Tibial artery (tissue), 4 donors: ENCODE measurements at regions not wholly inside any gene's neighbourhood (a gene's known extent, or its start where the extent isn't known, plus 50 kb on each side); places are given as distances from the start of the nearest gene placed in this dataset.

Source experiments
- DNase-seq, 2 donors: peaks; one replicate each; pipeline ENCODE4 v3.0.0-alpha.2; 2019
- H3K27ac ChIP-seq, 2 donors: fragments of 200-600 bp; sonication (generic) in 1 of 2; 1 replicate in 1 of 2; 2 replicates in 1 of 2; pipeline ENCODE4 v1.5.1; 2018 to 2019; ENCODE audit warnings: mild to moderate bottlenecking in 1 of 2
- H3K27me3 ChIP-seq, 2 donors: fragments of 200-600 bp; sonication (generic) in 1 of 2; one replicate each; pipeline versions ENCODE4 v1.5.1 to v1.6.0; 2016 to 2019
- H3K36me3 ChIP-seq, 3 donors: fragments of 200-600 bp; sonication (generic) in 2 of 3; one replicate each; pipeline ENCODE4 v1.5.1; 2016 to 2019; ENCODE audit warnings: mild to moderate bottlenecking in 2 of 3
- H3K4me1 ChIP-seq, 4 donors: fragments of 200-600 bp; sonication (generic) in 2 of 4; 1 replicate in 3 of 4; 2 replicates in 1 of 4; pipeline ENCODE4 v1.5.1; 2016 to 2019
- H3K4me3 ChIP-seq, 2 donors: fragments of 200-600 bp; sonication (generic) in 1 of 2; 1 replicate in 1 of 2; 2 replicates in 1 of 2; pipeline ENCODE4 v1.5.1; 2018 to 2019; ENCODE audit warnings: mild to moderate bottlenecking in 2 of 2
- H3K9me3 ChIP-seq, 3 donors: fragments of 200-600 bp; sonication (generic) in 1 of 3; one replicate each; pipeline ENCODE4 v1.5.1; 2016 to 2019
- CTCF ChIP-seq, 2 experiments: fragments of 200-600 bp in 1 of 2; fragments of 450-650 bp in 1 of 2; IDR thresholded peaks; one replicate each; pipeline ENCODE4 v1.5.1; 2017 to 2019; ENCODE audit warnings: antibody characterized with exemption in 2 of 2, mild to moderate bottlenecking in 1 of 2, moderate library complexity in 1 of 2
- intact Hi-C: fragments of 100-400 bp; cut with DNase I; formaldehyde crosslinking; loops from one replicate; pipeline ENCODE4 v1.15.0; 2023; ENCODE audit warnings: low total_unique reads

GRCh38 chr9:124183772-124184171 lies 74.0 kb upstream of the NEK6 start:
- Histone ChIP-seq H3K4me3 (no peak overlapping the region), H3K27me3 (peaks cover 0 to 65% of the 10 kb centered on the region in 2 donors), H3K36me3 (no peaks in the 10 kb centered on the region), H3K27ac (no peak overlapping the region), H3K9me3 (no peaks in the 10 kb centered on the region), H3K4me1 (no peaks in the 10 kb centered on the region)
- intact Hi-C loops = no loop called here
- no peak for TF ChIP-seq CTCF (IDR thresholded peaks at IDR 0.05)
- no peak for DNase-seq

GRCh38 chr9:124185413-124185812 lies 72.3 kb upstream of the NEK6 start:
- Histone ChIP-seq H3K27ac (no peak overlapping the region), H3K4me1 (no peaks in the 10 kb centered on the region), H3K4me3 (no peak overlapping the region), H3K27me3 (peaks cover 0 to 57% of the 10 kb centered on the region in 2 donors), H3K9me3 (no peaks in the 10 kb centered on the region), H3K36me3 (no peaks in the 10 kb centered on the region)
- no peak for TF ChIP-seq CTCF (IDR thresholded peaks at IDR 0.05)
- intact Hi-C loops = no loop called here
- DNase-seq = no peak

- peaks cover 0 to 41% of the 10 kb centered on the region in 2 donors for H3K27me3 ChIP-seq
- H3K4me1 ChIP-seq = no peaks in the 10 kb centered on the region
- no peaks in the 10 kb centered on the region for H3K36me3 ChIP-seq
- no peak for TF ChIP-seq CTCF (IDR thresholded peaks at IDR 0.05)
- intact Hi-C loops = no loop called here
- no peak overlapping the region for H3K4me3 ChIP-seq
- H3K9me3 ChIP-seq = no peaks in the 10 kb centered on the region
- H3K27ac ChIP-seq = no peak overlapping the region
- no peak for DNase-seq
These were observed 70.4 kb upstream of the NEK6 start for GRCh38 chr9:124187311-124187710.

GRCh38 chr9:124188331-124189110 lies 69.2 kb upstream of the NEK6 start:
- Histone ChIP-seq H3K27ac (no peak overlapping the region), H3K4me3 (no peak overlapping the region), H3K9me3 (no peaks in the 10 kb centered on the region), H3K27me3 (peaks cover 0 to 32% of the 10 kb centered on the region in 2 donors), H3K36me3 (no peaks in the 10 kb centered on the region), H3K4me1 (no peaks in the 10 kb centered on the region)
- intact Hi-C loops = no loop called here
- no peak for DNase-seq
- no peak for TF ChIP-seq CTCF (IDR thresholded peaks at IDR 0.05)

- H3K27me3 ChIP-seq = peaks cover 0 to 20% of the 10 kb centered on the region in 2 donors
- no peak for TF ChIP-seq CTCF (IDR thresholded peaks at IDR 0.05)
- no peak overlapping the region for H3K27ac ChIP-seq
- H3K4me1 ChIP-seq = no peaks in the 10 kb centered on the region
- DNase-seq = no peak
- no peak overlapping the region for H3K4me3 ChIP-seq
- no peaks in the 10 kb centered on the region for H3K36me3 ChIP-seq
- no peaks in the 10 kb centered on the region for H3K9me3 ChIP-seq
- intact Hi-C loops = no loop called here
These were observed 67.0 kb upstream of the NEK6 start for GRCh38 chr9:124190761-124191160.
